Lung (tissue), 11 donors: ENCODE measurements at regions not wholly inside any gene's neighbourhood (a gene's known extent, or its start where the extent isn't known, plus 50 kb on each side); places are given as distances from the start of the nearest gene placed in this dataset.

Source experiments
- ATAC-seq: fragments of 200-7000 bp; cut with Tn5 transposase; one replicate; pipeline ENCODE4 v1.9.1; 2020; ENCODE audit warnings: moderate number of reproducible peaks; ENCODE audit not compliant: insufficient read depth, low FRiP score
- DNase-seq, 3 donors: peaks; one replicate each; pipeline ENCODE4 v3.0.0-alpha.2; 2013 to 2017
- H3K27ac ChIP-seq, 2 donors: one replicate each; pipeline ENCODE4 v1.5.1; 2013; ENCODE audit warnings: mild to moderate bottlenecking in 2 of 2, moderate library complexity in 2 of 2, control low read depth in 1 of 2, inconsistent platforms in 1 of 2, low read depth in 1 of 2, low read length in 1 of 2
- H3K27me3 ChIP-seq, 3 donors: one replicate each; pipeline ENCODE4 v1.5.1; 2013; ENCODE audit warnings: low read length in 2 of 3; ENCODE audit not compliant: control insufficient read depth in 3 of 3, insufficient read depth in 3 of 3
- H3K36me3 ChIP-seq, 4 donors: one replicate each; pipeline ENCODE4 v1.5.1; 2013; ENCODE audit warnings: low read length in 4 of 4, mild to moderate bottlenecking in 1 of 4, moderate library complexity in 1 of 4; ENCODE audit not compliant: control insufficient read depth in 4 of 4, insufficient read depth in 4 of 4
- H3K4me1 ChIP-seq, 5 donors: one replicate each; pipeline ENCODE4 v1.5.1; 2013; ENCODE audit warnings: low read length in 5 of 5, mild to moderate bottlenecking in 2 of 5, moderate library complexity in 1 of 5; ENCODE audit not compliant: control insufficient read depth in 5 of 5, insufficient read depth in 5 of 5
- H3K4me3 ChIP-seq: one replicate; pipeline ENCODE4 v1.5.1; 2013; ENCODE audit warnings: mild to moderate bottlenecking, control low read depth, moderate library complexity
- H3K9ac ChIP-seq, 2 donors: one replicate each; pipeline ENCODE4 v1.5.1; 2013; ENCODE audit warnings: low read length in 2 of 2, control low read depth in 1 of 2; ENCODE audit not compliant: insufficient read depth in 1 of 2
- H3K9me3 ChIP-seq, 4 donors: one replicate each; pipeline ENCODE4 v1.5.1; 2013; ENCODE audit warnings: low read length in 3 of 4, mild to moderate bottlenecking in 1 of 4, moderate library complexity in 1 of 4; ENCODE audit not compliant: control insufficient read depth in 4 of 4, insufficient read depth in 3 of 4
- CTCF ChIP-seq: IDR thresholded peaks from 2 replicates; pipeline ENCODE4 v1.5.1; 2012; ENCODE audit warnings: mild to moderate bottlenecking; ENCODE audit errors: control extremely low read depth, extremely low read depth
- WGBS, 2 donors: extraction: QIAGEN DNeasy Blood & Tissue Kit; methylation state at CpG; one replicate each; pipeline ENCODE4 v1.1.7; 2013; 5-methylcytosine and 5-hydroxymethylcytosine counted together
- donor health status: control.
- donor health status: control.
- donor health status: Bipolar disorder and iron deficiency.
- donor health status: healthy.
- donor health status: DM: yes; HTN: yes; CAD: no.

GRCh38 chr11:116162086-116162885 is 610.5 kb downstream of the BUD13 start:
- ATAC-seq (no peak), DNase-seq (no peak)
- Histone ChIP-seq H3K27ac (no peak overlapping the region), H3K9ac (no peak overlapping the region), H3K4me1 (no peaks in the 10 kb centered on the region), H3K27me3 (peaks cover 0 to 9% (median 0%) of the 10 kb centered on the region in 3 donors), H3K36me3 (no peaks in the 10 kb centered on the region), H3K4me3 (no peak overlapping the region), H3K9me3 (peaks cover 0 to 3% (median 0%) of the 10 kb centered on the region in 4 donors)
- WGBS, 2 donors, result 68% methylated on average over 20 of the region's 20 CpGs
- TF ChIP-seq CTCF, result no peak

- ATAC-seq, result no peak
- 84 to 93% methylated on average over 2 of the region's 2 CpGs for WGBS, 2 donors
Measured at GRCh38 chr11:116148645-116149044, 624.1 kb downstream of the BUD13 start.

GRCh38 chr11:116148056-116148455 is 624.7 kb downstream of the BUD13 start:
- ATAC-seq, result no peak
- Histone ChIP-seq H3K27me3 (no peaks in the 10 kb centered on the region), H3K4me3 (no peak overlapping the region), H3K27ac (no peak overlapping the region), H3K9me3 (peaks cover 0 to 3% (median 0%) of the 10 kb centered on the region in 4 donors), H3K4me1 (no peaks in the 10 kb centered on the region), H3K9ac (no peak overlapping the region), H3K36me3 (no peaks in the 10 kb centered on the region)
- 69 to 76% methylated on average over 10 of the region's 10 CpGs for WGBS, 2 donors
- DNase-seq, result no peak
- TF ChIP-seq CTCF, result no peak

More at GRCh38 chr11:116148645-116149044, 624.1 kb downstream of the BUD13 start:
- Histone ChIP-seq H3K4me1 (no peaks in the 10 kb centered on the region), H3K9ac (no peak overlapping the region), H3K27ac (no peak overlapping the region), H3K9me3 (peaks cover 0 to 3% (median 0%) of the 10 kb centered on the region in 4 donors), H3K27me3 (no peaks in the 10 kb centered on the region), H3K4me3 (no peak overlapping the region), H3K36me3 (no peaks in the 10 kb centered on the region)
- TF ChIP-seq CTCF, result no peak
- DNase-seq, result no peak
